Thoracic aorta (tissue), 2 donors: ENCODE measurements at regions not wholly inside any gene's neighbourhood (a gene's known extent, or its start where the extent isn't known, plus 50 kb on each side); places are given as distances from the start of the nearest gene placed in this dataset.

Experiments used
- ATAC-seq: fragments of 150-250 bp; one replicate; pipeline ENCODE4 v1.8.0; 2017; ENCODE audit warnings: low read depth; ENCODE audit not compliant: insufficient number of reproducible peaks, low FRiP score
- DNase-seq: peaks from one replicate; pipeline ENCODE4 v3.0.0-alpha.2; 2020; ENCODE audit warnings: low spot score
- H3K27ac ChIP-seq, 2 donors: fragments of 200-600 bp; sonication (generic); 1 replicate in 1 of 2; 2 replicates in 1 of 2; pipeline ENCODE4 v1.5.1; 2016; ENCODE audit warnings: mild to moderate bottlenecking in 2 of 2, moderate library complexity in 2 of 2
- H3K27me3 ChIP-seq: fragments of 200-600 bp; sonication (generic); replicated peaks from 2 replicates; pipeline ENCODE4 v1.6.0; 2016; ENCODE audit warnings: mild to moderate bottlenecking; ENCODE audit not compliant: insufficient read depth
- H3K36me3 ChIP-seq: fragments of 200-600 bp; sonication (generic); one replicate; pipeline ENCODE4 v1.5.1; 2016
- H3K4me1 ChIP-seq, 2 donors: fragments of 200-600 bp; sonication (generic); 1 replicate in 1 of 2; 2 replicates in 1 of 2; pipeline versions ENCODE4 v1.5.1 to v1.6.0; 2016; ENCODE audit warnings: low read depth in 2 of 2, mild to moderate bottlenecking in 1 of 2; ENCODE audit not compliant: control insufficient read depth in 1 of 2
- H3K4me3 ChIP-seq: fragments of 200-600 bp; sonication (generic); 2 replicates; pipeline ENCODE4 v1.5.1; 2016; ENCODE audit warnings: mild to moderate bottlenecking
- H3K9me3 ChIP-seq: fragments of 200-600 bp; sonication (generic); 2 replicates; pipeline ENCODE4 v1.5.1; 2016
- TF ChIP-seq, protein P1 (sequence below): fragments of 200-600 bp; sonication (generic); IDR thresholded peaks from one replicate; pipeline ENCODE4 v1.5.1; 2019; ENCODE audit warnings: antibody characterized with exemption

DNA sequence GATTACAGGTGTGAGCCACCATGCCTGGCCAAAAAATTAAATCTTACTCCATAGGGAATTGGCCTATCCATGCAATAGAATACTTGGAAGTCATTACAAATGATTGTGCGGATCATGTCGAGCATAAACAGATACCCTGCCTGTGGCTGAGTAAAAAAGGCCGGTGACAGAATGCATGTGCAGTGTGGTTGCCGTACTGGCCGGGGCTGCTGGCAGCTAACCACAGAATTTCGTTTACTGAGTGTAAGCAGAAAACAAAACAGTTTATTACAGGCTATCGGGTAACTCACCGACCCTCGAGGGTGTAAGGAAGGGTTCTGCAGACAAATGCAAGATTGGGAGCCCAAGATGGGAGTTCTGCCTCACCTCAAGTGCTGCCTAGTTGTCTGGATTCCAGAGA lies 127.7 kb downstream of the ZIC5 start:
- no peaks in the 10 kb centered on the region for H3K9me3 ChIP-seq

DNA sequence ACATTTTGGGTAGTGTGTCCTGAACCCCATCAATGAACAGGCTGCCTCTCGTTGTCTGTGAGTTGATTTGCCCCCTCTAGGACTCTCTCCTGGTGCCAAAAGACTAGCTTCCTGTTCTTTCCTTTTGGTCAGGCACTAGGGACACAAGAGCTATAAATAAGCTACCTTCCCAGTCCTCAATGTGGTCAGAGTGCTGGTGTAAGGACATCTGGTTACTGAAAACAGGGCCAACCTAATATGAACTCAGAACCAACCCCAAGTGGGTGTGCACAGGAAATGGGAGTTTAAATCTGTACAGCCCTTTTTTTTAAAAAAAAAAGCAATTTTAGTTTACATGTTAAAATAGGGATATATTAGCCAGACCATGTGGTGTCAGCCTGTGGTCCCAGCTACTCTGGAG lies 129.2 kb downstream of the ZIC5 start:
- TF ChIP-seq, protein P1, sequence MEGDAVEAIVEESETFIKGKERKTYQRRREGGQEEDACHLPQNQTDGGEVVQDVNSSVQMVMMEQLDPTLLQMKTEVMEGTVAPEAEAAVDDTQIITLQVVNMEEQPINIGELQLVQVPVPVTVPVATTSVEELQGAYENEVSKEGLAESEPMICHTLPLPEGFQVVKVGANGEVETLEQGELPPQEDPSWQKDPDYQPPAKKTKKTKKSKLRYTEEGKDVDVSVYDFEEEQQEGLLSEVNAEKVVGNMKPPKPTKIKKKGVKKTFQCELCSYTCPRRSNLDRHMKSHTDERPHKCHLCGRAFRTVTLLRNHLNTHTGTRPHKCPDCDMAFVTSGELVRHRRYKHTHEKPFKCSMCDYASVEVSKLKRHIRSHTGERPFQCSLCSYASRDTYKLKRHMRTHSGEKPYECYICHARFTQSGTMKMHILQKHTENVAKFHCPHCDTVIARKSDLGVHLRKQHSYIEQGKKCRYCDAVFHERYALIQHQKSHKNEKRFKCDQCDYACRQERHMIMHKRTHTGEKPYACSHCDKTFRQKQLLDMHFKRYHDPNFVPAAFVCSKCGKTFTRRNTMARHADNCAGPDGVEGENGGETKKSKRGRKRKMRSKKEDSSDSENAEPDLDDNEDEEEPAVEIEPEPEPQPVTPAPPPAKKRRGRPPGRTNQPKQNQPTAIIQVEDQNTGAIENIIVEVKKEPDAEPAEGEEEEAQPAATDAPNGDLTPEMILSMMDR, result no peak
- ATAC-seq, result no peak
- H3K27ac ChIP-seq, result no peak overlapping the region

More for the DNA sequence above, 127.7 kb downstream of the ZIC5 start:
- H3K27ac ChIP-seq, result no peak overlapping the region
- H3K27me3 ChIP-seq, result no peaks in the 10 kb centered on the region
- no peak for DNase-seq
- H3K4me1 ChIP-seq, result no peaks in the 10 kb centered on the region
- no peaks in the 10 kb centered on the region for H3K36me3 ChIP-seq
- no peak overlapping the region for H3K4me3 ChIP-seq
- ATAC-seq, result no peak
- TF ChIP-seq, protein P1, result no peak

DNA sequence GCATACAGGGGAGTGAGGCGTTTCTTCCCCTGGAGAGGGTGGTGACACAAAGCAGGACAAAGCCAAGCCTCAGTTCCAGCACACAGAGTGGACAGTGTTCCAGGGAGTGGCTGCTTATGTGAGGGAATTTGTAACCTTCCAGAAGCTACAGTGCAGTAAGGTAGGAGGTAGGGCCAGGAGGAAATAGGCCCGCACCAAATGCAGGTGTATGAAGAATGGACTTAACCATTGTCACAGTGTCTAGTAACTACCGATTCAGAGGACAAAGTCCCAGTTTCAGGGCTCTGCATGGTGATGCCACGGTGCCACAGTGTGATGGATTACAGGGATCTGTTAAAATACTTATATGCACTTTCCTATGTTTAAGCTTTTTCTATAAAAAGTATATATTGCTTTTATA lies 135.3 kb downstream of the ZIC5 start:
- ATAC-seq (no peak), DNase-seq (no peak)
- Histone ChIP-seq H3K9me3 (no peaks in the 10 kb centered on the region), H3K4me3 (no peak overlapping the region), H3K27me3 (no peaks in the 10 kb centered on the region), H3K4me1 (no peaks in the 10 kb centered on the region), H3K27ac (no peak overlapping the region), H3K36me3 (no peaks in the 10 kb centered on the region)
- TF ChIP-seq, protein P1, result no peak

More for the DNA sequence above, 129.2 kb downstream of the ZIC5 start:
- H3K27me3 ChIP-seq, result no peaks in the 10 kb centered on the region
- no peaks in the 10 kb centered on the region for H3K9me3 ChIP-seq
- no peaks in the 10 kb centered on the region for H3K4me1 ChIP-seq
- no peaks in the 10 kb centered on the region for H3K36me3 ChIP-seq
- DNase-seq, result no peak
- H3K4me3 ChIP-seq, result no peak overlapping the region

DNA sequence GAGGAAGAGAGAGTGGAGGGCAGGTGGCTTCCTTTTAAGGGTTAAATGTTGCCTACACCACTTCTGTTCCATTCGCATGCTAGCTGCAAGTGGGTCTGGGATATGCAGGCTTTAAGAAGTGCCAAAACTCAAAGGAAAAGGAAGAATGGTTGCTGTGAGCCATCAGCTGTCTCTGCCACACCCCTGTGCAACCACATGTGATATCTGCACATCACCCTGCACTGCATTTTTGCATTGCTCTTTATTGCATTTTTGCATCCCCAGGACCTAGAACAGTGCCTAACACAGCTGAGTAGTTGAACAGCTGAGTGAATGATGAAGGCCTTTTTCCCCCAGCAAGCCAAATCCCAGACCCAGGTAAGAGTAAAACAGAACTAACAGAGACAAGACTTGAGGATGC lies 136.1 kb downstream of the ZIC5 start:
- ATAC-seq (no peak), DNase-seq (no peak)
- H3K9me3 ChIP-seq, result no peaks in the 10 kb centered on the region
- no peak overlapping the region for H3K27ac ChIP-seq
- H3K4me3 ChIP-seq, result no peak overlapping the region
- H3K27me3 ChIP-seq, result no peaks in the 10 kb centered on the region
- TF ChIP-seq, protein P1, result no peak
- no peaks in the 10 kb centered on the region for H3K36me3 ChIP-seq
- no peaks in the 10 kb centered on the region for H3K4me1 ChIP-seq

DNA sequence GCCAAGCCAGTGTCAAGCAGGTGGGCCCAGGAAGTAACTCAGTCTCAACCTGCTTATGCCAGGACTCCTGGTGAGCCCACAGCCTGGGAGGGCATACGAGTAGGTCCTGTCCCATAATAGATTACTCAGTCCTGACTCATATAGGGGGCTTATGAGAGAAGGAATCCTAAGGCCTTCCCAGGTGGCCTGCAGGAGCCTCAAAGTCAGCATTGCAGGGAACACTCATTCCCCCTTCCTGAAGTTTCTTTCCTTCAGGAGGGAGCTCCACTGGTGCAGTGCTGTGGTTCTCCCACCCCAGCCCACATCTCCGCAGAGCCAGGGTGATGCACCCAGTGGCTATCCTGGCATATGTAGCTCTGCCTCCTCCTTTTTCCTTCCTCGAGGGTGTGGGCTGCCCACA lies 137.3 kb downstream of the ZIC5 start:
- H3K27ac ChIP-seq, result no peak overlapping the region
- DNase-seq (no peak), ATAC-seq (no peak)

More for the DNA sequence above, 137.3 kb downstream of the ZIC5 start:
- H3K27me3 ChIP-seq, result no peaks in the 10 kb centered on the region
- H3K4me3 ChIP-seq, result no peak overlapping the region
- H3K4me1 ChIP-seq, result no peaks in the 10 kb centered on the region
- H3K36me3 ChIP-seq, result no peaks in the 10 kb centered on the region
- TF ChIP-seq, protein P1, result no peak
- H3K9me3 ChIP-seq, result no peaks in the 10 kb centered on the region
